SU-DHL-6 (cell line): ENCODE measurements at regions not wholly inside any gene's neighbourhood (a gene's known extent, or its start where the extent isn't known, plus 50 kb on each side); places are given as distances from the start of the nearest gene placed in this dataset.

Experiments
- H2AFZ ChIP-seq: fragments of 200-600 bp; sonication (generic); 2 replicates; pipeline ENCODE4 v1.6.1; 2014; ENCODE audit warnings: low read depth, mild to moderate bottlenecking, moderate library complexity, mixed read lengths, antibody characterized with exemption, low read length; ENCODE audit not compliant: severe bottlenecking
- H3F3A ChIP-seq: fragments of 200-600 bp; shearing (Covaris generic); 2 replicates; pipeline ENCODE4 v1.6.0; 2016; ENCODE audit warnings: antibody characterized with exemption, mild to moderate bottlenecking; ENCODE audit not compliant: insufficient read depth
- H3K27ac ChIP-seq: fragments of 200-600 bp; sonication (generic); 2 replicates; pipeline ENCODE4 v1.5.1; 2016; ENCODE audit warnings: low read depth, mild to moderate bottlenecking, low read length, moderate library complexity, mixed read lengths
- H3K27me3 ChIP-seq: fragments of 200-600 bp; sonication (generic), shearing (Covaris generic); 2 replicates; pipeline ENCODE4 v1.6.0; 2014; ENCODE audit warnings: mild to moderate bottlenecking, low read length
- H3K36me3 ChIP-seq: fragments of 200-600 bp; sonication (generic); 2 replicates; pipeline ENCODE4 v1.6.1; 2014; ENCODE audit warnings: mild to moderate bottlenecking, low read length, mixed read lengths
- H3K4me2 ChIP-seq: fragments of 300-600, 200-600 bp; shearing (Covaris generic), sonication (generic); 2 replicates; pipeline ENCODE4 v1.6.0; 2014; ENCODE audit warnings: low read length, low read depth, mild to moderate bottlenecking; ENCODE audit not compliant: poor library complexity, severe bottlenecking
- H3K4me3 ChIP-seq: fragments of 200-600 bp; sonication (generic); 2 replicates; pipeline ENCODE4 v1.5.1; 2014; ENCODE audit warnings: antibody characterized with exemption, low read length, mild to moderate bottlenecking, mixed read lengths; ENCODE audit not compliant: insufficient read depth, poor library complexity, severe bottlenecking
- H3K79me2 ChIP-seq: fragments of 200-600 bp; sonication (generic); 2 replicates; pipeline ENCODE4 v1.6.1; 2014; ENCODE audit warnings: mild to moderate bottlenecking, low read length, moderate library complexity; ENCODE audit not compliant: insufficient read depth
- H3K9ac ChIP-seq: fragments of 200-600 bp; sonication (generic); 2 replicates; pipeline ENCODE4 v1.7.0; 2014; ENCODE audit warnings: mild to moderate bottlenecking, low read length
- H3K9me2 ChIP-seq: fragments of 200-600 bp; sonication (generic); replicated peaks from 2 replicates; pipeline ENCODE4 v1.6.1; 2014; ENCODE audit warnings: low read length; ENCODE audit not compliant: insufficient read depth
- H3K9me3 ChIP-seq: fragments of 200-600 bp; sonication (generic); 2 replicates; pipeline ENCODE4 v1.6.1; 2014; ENCODE audit warnings: low read length, mixed read lengths; ENCODE audit not compliant: insufficient read depth
- H4K20me1 ChIP-seq: fragments of 200-600 bp; sonication (generic); 2 replicates; pipeline ENCODE4 v1.6.1; 2014; ENCODE audit warnings: low read depth, mild to moderate bottlenecking, antibody characterized with exemption, low read length, moderate library complexity, mixed read lengths
- CTCF ChIP-seq: fragments of 200-600 bp; sonication (generic); IDR thresholded peaks from one replicate; pipeline ENCODE4 v1.5.1; 2017; ENCODE audit warnings: antibody characterized with exemption, mild to moderate bottlenecking, low read length, moderate library complexity; ENCODE audit not compliant: insufficient read depth, poor library complexity, severe bottlenecking
- EZH2phosphoT487 ChIP-seq: fragments of 200-600 bp; sonication (generic), shearing (Covaris generic); conservative IDR thresholded peaks from 2 replicates; pipeline ENCODE4 v1.6.1; 2018; ENCODE audit warnings: mild to moderate bottlenecking, antibody characterized with exemption, low read length, moderate library complexity, mixed read lengths

GRCh38 chr5:133844836-133845235 lies 123.6 kb downstream of the C5orf15 start:
- no peak overlapping the region for H3K9ac ChIP-seq

GRCh38 chr5:133843911-133844310 lies 124.5 kb downstream of the C5orf15 start:
- Histone ChIP-seq H3K9ac (no peak overlapping the region), H3K9me3 (no peaks in the 10 kb centered on the region), H4K20me1 (no peaks in the 10 kb centered on the region), H3F3A (no peaks in the 10 kb centered on the region), H3K9me2 (no peaks in the 10 kb centered on the region), H3K4me2 (no peak overlapping the region), H3K4me3 (no peak overlapping the region), H3K27me3 (no peaks in the 10 kb centered on the region), H2AFZ (no peak overlapping the region), H3K36me3 (no peaks in the 10 kb centered on the region), H3K79me2 (no peaks in the 10 kb centered on the region), H3K27ac (no peak overlapping the region)
- TF ChIP-seq CTCF (no peak), EZH2phosphoT487 (no peak)

More at GRCh38 chr5:133844836-133845235, 123.6 kb downstream of the C5orf15 start:
- H3K36me3 ChIP-seq: no peaks in the 10 kb centered on the region
- H3K79me2 ChIP-seq: no peaks in the 10 kb centered on the region
- H2AFZ ChIP-seq: no peak overlapping the region
- H3K9me3 ChIP-seq: no peaks in the 10 kb centered on the region
- no peak overlapping the region for H3K4me2 ChIP-seq
- no peaks in the 10 kb centered on the region for H3K9me2 ChIP-seq
- no peak overlapping the region for H3K4me3 ChIP-seq
- no peaks in the 10 kb centered on the region for H4K20me1 ChIP-seq
- no peak overlapping the region for H3K27ac ChIP-seq
- no peaks in the 10 kb centered on the region for H3K27me3 ChIP-seq
- H3F3A ChIP-seq: no peaks in the 10 kb centered on the region
- TF ChIP-seq CTCF (no peak), EZH2phosphoT487 (no peak)

GRCh38 chr5:133842846-133843611 lies 125.4 kb downstream of the C5orf15 start:
- H2AFZ ChIP-seq: no peak overlapping the region
- no peaks in the 10 kb centered on the region for H3K9me3 ChIP-seq
- no peaks in the 10 kb centered on the region for H3K79me2 ChIP-seq
- H3K9me2 ChIP-seq: no peaks in the 10 kb centered on the region
- no peak overlapping the region for H3K4me2 ChIP-seq
- H3K27me3 ChIP-seq: no peaks in the 10 kb centered on the region
- no peak for TF ChIP-seq EZH2phosphoT487
- no peak for TF ChIP-seq CTCF
- no peaks in the 10 kb centered on the region for H4K20me1 ChIP-seq
- H3K9ac ChIP-seq: no peak overlapping the region
- no peaks in the 10 kb centered on the region for H3K36me3 ChIP-seq
- no peaks in the 10 kb centered on the region for H3F3A ChIP-seq
- no peak overlapping the region for H3K4me3 ChIP-seq
- H3K27ac ChIP-seq: no peak overlapping the region
